KG1 (cell line): ENCODE measurements at regions not wholly inside any gene's neighbourhood (a gene's known extent, or its start where the extent isn't known, plus 50 kb on each side); places are given as distances from the start of the nearest gene placed in this dataset.

Source experiments
- DNase-seq: peaks from one replicate; lab custom pipeline; 2025; lab: John Stamatoyannopoulos, UW

DNA sequence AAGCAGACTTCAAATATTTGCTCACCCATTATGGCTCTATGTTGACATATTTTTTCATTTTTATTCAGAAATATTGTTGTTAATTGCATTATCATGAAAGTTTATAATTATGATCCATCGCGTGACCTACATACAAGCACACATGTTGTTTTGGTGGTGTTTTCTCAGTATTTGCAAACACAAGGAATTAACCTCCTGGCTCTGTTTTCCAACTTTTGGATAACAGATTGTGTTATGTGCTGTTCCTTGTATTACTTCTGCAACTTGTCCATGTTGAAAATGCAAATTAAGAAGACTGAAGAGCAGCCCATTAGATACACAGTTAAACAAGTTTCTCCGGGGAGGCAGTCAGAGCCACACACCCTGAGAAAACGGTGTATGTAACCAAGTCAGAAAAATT lies 201.2 kb downstream of the SEC23A start:
- DNase-seq: no peak

GRCh38 chr14:38900887-38901286 lies 202.1 kb downstream of the SEC23A start:
- no peak for DNase-seq

DNA sequence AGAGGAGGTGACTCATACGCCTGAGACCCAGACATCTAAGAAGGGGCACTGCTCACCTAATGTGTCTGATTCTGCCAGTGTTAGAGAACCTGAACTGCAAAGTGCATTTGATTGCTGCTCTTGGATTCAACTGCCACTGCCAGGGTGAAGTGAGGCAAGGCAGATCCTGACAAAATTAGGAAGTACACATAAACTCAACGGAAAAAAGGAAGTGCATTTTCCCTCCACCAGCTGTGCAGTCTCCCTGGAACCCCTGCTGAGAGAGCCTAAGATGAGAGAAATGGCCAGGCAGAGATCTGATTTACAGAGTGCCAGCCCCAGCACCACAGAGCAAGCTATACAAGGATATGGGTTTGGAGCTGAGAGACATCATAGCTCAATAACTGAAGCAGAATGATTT lies 215.3 kb downstream of the SEC23A start:
- no peak for DNase-seq

DNA sequence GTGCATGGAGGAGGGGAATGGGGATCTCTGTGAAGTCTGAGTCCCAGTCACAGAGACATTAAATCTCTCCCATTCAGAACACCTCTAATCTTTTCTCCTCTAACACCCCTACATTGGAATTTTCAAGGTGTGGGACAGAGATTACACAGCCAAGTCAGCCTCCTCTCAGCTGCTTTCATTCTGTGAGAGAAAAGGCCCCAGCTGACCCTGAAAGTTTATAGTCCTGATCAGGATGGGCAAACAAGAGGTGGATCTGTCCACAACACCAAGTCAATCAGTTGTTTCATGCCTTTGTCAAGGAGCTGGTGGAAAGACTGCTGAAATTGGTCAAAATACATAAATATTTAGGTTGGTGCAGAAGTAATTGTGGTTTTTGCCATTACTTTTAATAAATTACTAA lies 218.9 kb downstream of the SEC23A start:
- no peak for DNase-seq

DNA sequence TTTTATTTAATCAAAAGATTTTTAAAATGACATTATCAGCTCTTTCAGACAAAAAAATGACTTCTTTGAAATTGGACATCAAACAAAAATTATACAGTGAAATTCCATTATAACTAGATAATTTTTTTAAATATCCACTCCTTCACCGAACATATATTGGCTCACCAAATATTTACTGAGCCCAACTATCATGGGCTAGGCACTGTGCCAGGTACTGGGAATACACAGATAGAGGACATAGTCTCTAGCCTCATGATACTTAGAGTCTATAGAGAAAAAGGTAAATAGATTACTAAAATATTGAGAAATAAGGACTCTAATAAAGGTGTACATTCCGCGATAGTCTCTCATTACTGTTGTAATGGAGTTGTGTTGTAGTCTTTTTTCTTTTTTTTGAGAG lies 219.9 kb downstream of the SEC23A start:
- DNase-seq: no peak

GRCh38 chr14:38882533-38882932 lies 220.5 kb downstream of the SEC23A start:
- DNase-seq: no peak

- no peak for DNase-seq
Observed at GRCh38 chr14:38880643-38881524, 222.2 kb downstream of the SEC23A start.

GRCh38 chr14:38877744-38878388 lies 225.2 kb downstream of the SEC23A start:
- DNase-seq: no peak

DNA sequence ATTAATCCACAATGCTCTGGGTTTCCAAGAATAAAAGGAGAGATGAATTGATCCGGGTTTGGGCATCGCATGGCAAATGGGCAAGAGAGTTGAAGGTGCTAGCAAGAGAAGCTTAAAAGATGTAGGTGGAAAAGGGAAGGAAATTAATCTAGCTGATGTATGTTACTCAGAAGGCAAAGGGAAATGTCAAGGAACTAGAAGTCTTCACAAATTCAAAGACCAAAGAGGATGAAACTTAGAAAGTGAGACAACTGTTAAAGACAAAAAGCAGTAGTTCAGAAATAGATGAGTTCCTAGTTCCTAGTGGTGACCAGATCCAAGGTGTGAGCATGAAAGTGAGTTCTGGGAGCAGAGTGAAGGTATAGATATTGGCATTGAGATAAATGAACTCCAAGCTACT lies 228.3 kb downstream of the SEC23A start:
- no peak for DNase-seq

- peak; percentile 37 for DNase-seq
Observed at GRCh38 chr14:38873941-38874612, 229.0 kb downstream of the SEC23A start.

- no peak for DNase-seq
Observed at GRCh38 chr14:38870296-38870836, 232.7 kb downstream of the SEC23A start.

DNA sequence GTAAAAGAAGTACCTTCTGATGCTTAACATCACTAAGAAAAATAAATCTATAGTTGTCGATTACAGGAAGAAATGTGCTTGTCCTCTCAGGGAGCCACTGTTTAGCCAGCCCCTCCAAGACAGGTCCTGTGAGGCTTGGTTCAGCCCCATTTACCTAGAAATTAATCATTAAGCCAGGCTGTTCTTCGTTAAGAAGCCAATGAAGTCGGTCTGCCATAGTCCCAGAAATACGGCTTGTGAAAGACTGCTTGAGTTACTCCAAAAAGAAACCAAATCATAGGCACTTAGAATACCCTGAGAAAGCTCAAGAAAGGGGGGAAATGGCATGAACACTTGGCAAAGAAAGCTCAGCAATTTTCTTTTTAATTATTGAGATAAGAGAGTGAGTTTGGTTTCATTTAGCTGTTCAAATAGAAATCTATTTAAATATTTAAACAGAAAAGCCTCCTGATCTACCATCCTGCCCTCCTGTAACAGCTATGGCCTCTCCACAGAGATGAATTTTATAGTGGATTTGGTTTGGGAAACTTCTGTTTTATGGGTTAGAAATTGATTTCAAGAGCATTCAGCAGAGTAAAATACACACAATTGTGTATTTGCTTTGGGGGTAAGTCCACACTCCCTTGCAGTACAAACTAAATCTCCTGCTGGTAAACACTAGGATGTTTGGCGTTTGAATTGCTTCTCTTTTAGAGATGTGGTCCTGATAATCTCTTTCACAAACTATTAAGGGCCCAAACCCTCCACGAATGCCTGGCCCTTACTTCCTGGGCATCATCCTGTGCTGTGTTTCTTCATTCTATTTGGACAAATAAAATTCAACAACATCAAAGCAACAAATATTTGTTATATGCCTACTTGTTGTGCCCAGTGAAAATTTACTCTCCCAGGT lies 234.4 kb downstream of the SEC23A start:
- no peak for DNase-seq

DNA sequence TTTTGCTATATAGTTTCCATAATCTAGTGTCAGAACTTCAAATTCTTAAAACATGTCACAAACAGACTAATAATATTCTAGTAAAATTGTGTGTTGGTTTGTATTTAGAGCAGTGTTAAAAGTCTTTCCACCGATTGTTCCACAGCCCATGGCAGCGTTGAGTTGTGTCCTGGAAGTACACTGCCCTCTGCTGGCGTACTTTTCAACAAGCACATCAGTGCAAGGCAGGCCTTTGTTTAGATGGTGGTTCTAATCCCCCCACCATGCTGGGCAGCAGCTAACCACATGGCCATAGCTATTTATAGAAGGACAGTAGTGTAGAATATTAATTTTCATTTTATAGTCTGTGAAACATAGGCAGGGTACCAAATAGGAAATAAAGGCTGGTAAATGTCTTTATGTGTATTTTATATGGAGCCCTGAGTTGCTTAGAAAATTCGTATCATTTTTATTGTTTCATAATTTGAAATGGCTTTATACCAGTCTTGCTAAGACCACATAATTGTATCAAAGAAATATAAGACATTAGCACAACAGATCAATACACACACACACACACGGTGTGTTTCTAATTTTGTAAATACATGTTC lies 235.4 kb downstream of the SEC23A start:
- peak; percentile 76 for DNase-seq

DNA sequence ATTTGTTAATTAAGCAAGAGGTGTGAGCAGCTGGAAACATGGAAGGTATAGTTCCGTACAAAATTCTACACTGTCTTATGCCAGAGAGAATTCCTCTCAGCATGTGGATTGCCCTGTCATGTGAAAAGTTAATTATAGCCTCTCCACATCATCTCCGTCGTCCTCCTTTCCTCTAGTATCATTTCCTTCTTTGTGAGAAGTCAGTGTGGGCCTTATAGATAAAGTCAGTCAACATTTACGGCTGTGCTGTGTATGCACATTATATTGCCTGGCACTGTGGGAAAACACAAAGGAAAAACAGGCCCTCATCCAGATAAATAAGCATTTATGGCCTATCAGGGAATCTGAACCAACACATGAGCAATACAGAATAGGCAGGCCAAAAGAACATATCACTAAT lies 236.6 kb downstream of the SEC23A start:
- DNase-seq: no peak

DNA sequence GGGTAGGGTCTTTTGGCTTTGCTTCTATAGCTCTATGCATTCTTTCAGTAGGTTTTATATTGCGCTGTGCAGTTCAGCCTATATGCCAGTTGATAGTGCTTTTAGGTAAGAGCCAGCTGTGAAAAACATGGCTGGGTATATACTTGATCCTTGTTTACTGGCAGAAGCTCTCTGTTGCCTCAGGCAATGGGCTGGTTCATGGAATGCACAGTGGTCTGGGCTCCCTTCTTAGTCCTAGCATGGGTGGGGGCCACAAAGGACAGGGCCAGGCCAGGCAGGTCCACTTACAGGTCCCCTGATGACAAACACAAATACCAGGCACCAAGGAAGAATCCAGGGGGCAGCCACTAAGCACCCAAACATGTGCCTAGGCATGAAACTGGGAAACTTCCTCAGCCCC lies 240.7 kb downstream of the SEC23A start:
- DNase-seq: no peak

- no peak for DNase-seq
Observed at GRCh38 chr14:38860530-38860929, 242.5 kb downstream of the SEC23A start.

GRCh38 chr14:38856798-38857197 lies 246.2 kb downstream of the SEC23A start:
- DNase-seq: no peak

DNA sequence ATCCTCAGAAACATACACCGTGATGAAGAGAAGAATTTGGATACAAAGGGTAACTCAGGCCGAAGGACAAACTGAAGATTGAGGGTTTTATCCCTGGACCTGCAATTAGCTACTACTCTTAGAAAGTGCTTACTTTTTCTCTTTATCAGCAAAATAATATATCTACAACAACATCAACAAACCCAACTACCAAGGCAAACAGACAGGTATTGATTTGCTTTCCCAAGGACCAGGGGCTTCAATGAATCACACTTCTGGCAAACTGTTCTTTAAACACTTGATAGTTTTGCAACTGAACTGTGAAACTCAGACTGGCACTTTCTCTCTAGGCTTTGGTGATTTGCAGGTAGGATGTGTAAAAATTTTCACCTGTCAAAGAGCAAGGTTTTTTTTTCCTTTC lies 247.5 kb downstream of the SEC23A start:
- no peak for DNase-seq

DNA sequence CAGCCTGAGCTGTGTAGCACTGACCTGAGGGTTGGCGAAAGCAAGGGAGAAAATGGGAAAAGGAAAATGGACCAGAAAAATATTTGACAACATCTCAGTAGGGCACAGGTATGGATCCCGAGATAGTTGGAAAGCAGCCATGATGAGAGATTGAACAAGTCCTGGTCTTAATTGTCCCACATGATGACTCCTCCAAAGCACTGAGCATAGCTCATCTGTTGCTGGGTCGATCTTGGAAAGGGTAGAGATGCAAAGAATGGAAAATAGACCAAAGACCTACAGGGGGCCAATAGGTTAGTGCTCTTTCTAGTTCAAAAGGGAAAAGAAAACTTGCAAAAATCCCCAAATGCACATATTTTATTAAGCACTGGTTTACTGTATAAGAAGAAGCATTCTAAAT lies 251.9 kb downstream of the SEC23A start:
- no peak for DNase-seq

DNA sequence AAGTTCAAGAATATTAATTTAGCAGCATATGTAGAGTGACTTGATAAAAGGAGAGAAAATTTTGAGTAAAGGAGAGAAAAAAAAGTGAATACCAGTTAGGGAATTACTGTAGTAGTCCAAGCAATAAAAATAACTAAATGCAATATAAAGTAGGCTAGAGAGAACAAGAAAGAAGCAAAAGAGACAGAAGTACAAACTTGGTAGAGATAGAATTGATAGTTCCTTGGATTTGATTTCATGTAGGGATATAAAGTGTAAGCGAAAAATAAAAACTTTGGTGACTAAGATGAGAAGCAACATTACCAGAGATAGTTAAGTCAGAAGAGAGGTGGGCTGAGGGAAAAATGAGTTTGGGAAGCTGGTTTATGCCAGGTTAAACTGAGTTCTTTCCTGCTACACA lies 252.4 kb downstream of the SEC23A start:
- no peak for DNase-seq

- no peak for DNase-seq
Observed at GRCh38 chr14:38848243-38848935, 254.6 kb downstream of the SEC23A start.
